OCI-LY1 (cell line): ENCODE measurements at regions not wholly inside any gene's neighbourhood (a gene's known extent, or its start where the extent isn't known, plus 50 kb on each side); places are given as distances from the start of the nearest gene placed in this dataset.
"Not testable (repeated sequence)": the region's sequence is repeated elsewhere in the genome, so short reads cannot be mapped to it uniquely, and the experiment has no call there.

Experiments
- H2AFZ ChIP-seq: fragments of 200-600 bp; sonication (generic), shearing (Covaris generic); 2 replicates; pipeline ENCODE4 v1.6.0; 2014; ENCODE audit warnings: antibody characterized with exemption, mild to moderate bottlenecking, low read length
- H3F3A ChIP-seq: fragments of 200-600 bp; sonication (generic), shearing (Covaris generic); 2 replicates; pipeline ENCODE4 v1.6.0; 2014; ENCODE audit warnings: mild to moderate bottlenecking, antibody characterized with exemption, low read length, moderate library complexity; ENCODE audit not compliant: insufficient read depth
- H3K27ac ChIP-seq: fragments of 200-600 bp; sonication (generic); 2 replicates; pipeline ENCODE4 v1.5.1; 2014; ENCODE audit warnings: low read length, mixed run types, mild to moderate bottlenecking, low read depth; ENCODE audit not compliant: poor library complexity, severe bottlenecking
- H3K27me3 ChIP-seq: fragments of 200-600 bp; sonication (generic); 2 replicates; pipeline ENCODE4 v1.6.0; 2014; ENCODE audit warnings: antibody characterized with exemption, mild to moderate bottlenecking, low read length, moderate library complexity; ENCODE audit not compliant: insufficient read depth
- H3K36me3 ChIP-seq: fragments of 200-600 bp; sonication (generic); 2 replicates; pipeline ENCODE4 v1.6.1; 2014; ENCODE audit warnings: mild to moderate bottlenecking, antibody characterized with exemption, low read length, moderate library complexity, mixed read lengths; ENCODE audit not compliant: insufficient read depth
- H3K4me1 ChIP-seq: fragments of 200-600 bp; sonication (generic); 2 replicates; pipeline ENCODE4 v1.5.1; 2014; ENCODE audit warnings: mild to moderate bottlenecking, low read length, moderate library complexity; ENCODE audit not compliant: insufficient read depth, severe bottlenecking
- H3K4me2 ChIP-seq: fragments of 200-600 bp; sonication (generic), shearing (Covaris generic); 2 replicates; pipeline ENCODE4 v1.6.1; 2014; ENCODE audit warnings: low read length
- H3K4me3 ChIP-seq: fragments of 200-600 bp; sonication (generic); 2 replicates; pipeline ENCODE4 v1.5.1; 2014; ENCODE audit warnings: low read length, low read depth, mild to moderate bottlenecking, mixed read lengths; ENCODE audit not compliant: poor library complexity, severe bottlenecking
- H3K79me2 ChIP-seq: fragments of 200-600 bp; shearing (Covaris generic); 2 replicates; pipeline ENCODE4 v1.6.1; 2016; ENCODE audit warnings: mixed run types, low read length, mixed read lengths; ENCODE audit not compliant: insufficient read depth
- H3K9ac ChIP-seq: fragments of 200-600 bp; sonication (generic), shearing (Covaris generic); 2 replicates; pipeline ENCODE4 v1.6.1; 2014; ENCODE audit warnings: mild to moderate bottlenecking, low read length, mixed read lengths
- H3K9me2 ChIP-seq: fragments of 200-600 bp; sonication (generic), shearing (Covaris generic); 2 replicates; pipeline ENCODE4 v1.6.1; 2014; ENCODE audit warnings: low read depth, mild to moderate bottlenecking, low read length, mixed read lengths
- H3K9me3 ChIP-seq: fragments of 200-600 bp; shearing (Covaris generic); 2 replicates; pipeline ENCODE4 v1.6.1; 2014; ENCODE audit warnings: low read length, mixed read lengths
- H4K20me1 ChIP-seq: fragments of 200-600 bp; sonication (generic), shearing (Covaris generic); 2 replicates; pipeline ENCODE4 v1.6.0; 2016; ENCODE audit warnings: mild to moderate bottlenecking, low read length; ENCODE audit not compliant: insufficient read depth
- CTCF ChIP-seq: fragments of 200-600 bp; sonication (generic), shearing (Covaris generic); IDR thresholded peaks from 2 replicates; pipeline ENCODE4 v1.5.1; 2017; ENCODE audit warnings: mild to moderate bottlenecking, antibody characterized with exemption, low read length, moderate library complexity, mixed read lengths
- EZH2 ChIP-seq: fragments of 200-600 bp; sonication (generic), shearing (Covaris generic); IDR thresholded peaks from 2 replicates; pipeline ENCODE4 v1.8.0; 2017; ENCODE audit warnings: borderline replicate concordance, mixed run types, mild to moderate bottlenecking, antibody characterized with exemption, low read length, moderate library complexity, mixed read lengths

DNA sequence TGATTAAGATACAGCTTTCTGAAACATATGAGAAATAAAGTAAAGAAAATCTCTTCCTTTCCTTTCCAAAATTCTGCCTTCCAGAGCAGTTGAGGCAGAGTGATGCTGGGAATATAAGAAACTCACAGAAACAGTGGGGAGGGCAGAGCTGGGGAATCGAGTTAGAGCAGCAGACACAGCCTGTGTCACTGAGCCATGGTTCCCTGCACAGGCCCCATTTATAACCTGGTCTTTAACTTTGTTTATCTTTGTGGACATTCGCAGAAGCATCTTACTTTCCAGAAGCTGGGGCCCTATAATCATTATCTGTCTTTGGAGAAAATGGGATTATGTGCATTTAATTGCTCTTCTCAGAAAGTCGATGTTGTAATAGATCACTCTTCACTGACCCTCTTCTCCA lies 349.1 kb downstream of the SETD4 start:
- H3K4me1 ChIP-seq = no peaks in the 10 kb centered on the region
- no peak overlapping the region for H3K27ac ChIP-seq
- H3K27me3 ChIP-seq = no peaks in the 10 kb centered on the region
- H3K4me3 ChIP-seq = no peak overlapping the region
- TF ChIP-seq EZH2 (no peak), CTCF (no peak)
- no peak overlapping the region for H3K9ac ChIP-seq
- H4K20me1 ChIP-seq = no peaks in the 10 kb centered on the region
- H3F3A ChIP-seq = no peaks in the 10 kb centered on the region
- no peak overlapping the region for H3K4me2 ChIP-seq
- H3K79me2 ChIP-seq = no peaks in the 10 kb centered on the region
- H2AFZ ChIP-seq = no peak overlapping the region
- H3K9me2 ChIP-seq = no peaks in the 10 kb centered on the region
- H3K9me3 ChIP-seq = no peaks in the 10 kb centered on the region
- H3K36me3 ChIP-seq = no peaks in the 10 kb centered on the region

DNA sequence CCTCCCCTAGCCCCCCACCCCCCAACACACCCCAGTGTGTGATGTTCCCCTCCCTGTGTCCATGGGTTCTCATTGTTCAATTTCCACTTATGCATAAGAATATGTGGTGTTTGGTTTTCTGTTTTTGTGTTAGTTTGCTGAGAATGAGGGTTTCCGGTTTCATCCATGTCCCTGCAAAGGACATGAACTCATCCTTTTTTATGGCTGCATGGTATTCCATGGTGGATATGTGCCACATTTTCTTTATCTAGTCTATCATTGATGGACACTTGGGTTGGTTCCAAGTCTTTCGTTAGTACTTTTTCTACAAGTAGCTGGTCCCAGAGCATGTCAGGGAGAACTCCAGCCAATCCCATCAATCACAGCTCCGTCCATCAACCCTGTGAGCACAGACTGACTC lies 350.3 kb downstream of the SETD4 start:
- not testable (repeated sequence) for H3K36me3 ChIP-seq, H3F3A ChIP-seq, H3K4me3 ChIP-seq, H3K4me2 ChIP-seq, H2AFZ ChIP-seq, H3K79me2 ChIP-seq, H4K20me1 ChIP-seq, H3K4me1 ChIP-seq, H3K27me3 ChIP-seq, H3K27ac ChIP-seq, H3K9ac ChIP-seq, H3K9me3 ChIP-seq, H3K9me2 ChIP-seq

GRCh38 chr21:35705888-35706287 lies 354.4 kb downstream of the SETD4 start:
- H3K9me2 ChIP-seq = no peaks in the 10 kb centered on the region
- H3K27me3 ChIP-seq = peaks cover 6% of the 10 kb centered on the region; the same call in 1 of the 2 replicates
- H4K20me1 ChIP-seq = no peaks in the 10 kb centered on the region
- H3K36me3 ChIP-seq = no peaks in the 10 kb centered on the region
- H3K4me1 ChIP-seq = no peaks in the 10 kb centered on the region
- H3K27ac ChIP-seq = no peak overlapping the region
- no peaks in the 10 kb centered on the region for H3F3A ChIP-seq
- no peak overlapping the region for H3K9ac ChIP-seq
- no peaks in the 10 kb centered on the region for H3K79me2 ChIP-seq
- TF ChIP-seq CTCF (no peak), EZH2 (no peak)
- H3K4me2 ChIP-seq = no peak overlapping the region
- no peak overlapping the region for H2AFZ ChIP-seq
- H3K9me3 ChIP-seq = no peaks in the 10 kb centered on the region
- no peak overlapping the region for H3K4me3 ChIP-seq

- TF ChIP-seq CTCF = no peak
- no peak for TF ChIP-seq EZH2
- H3K4me1 ChIP-seq = no peaks in the 10 kb centered on the region
- H3K9me3 ChIP-seq = no peaks in the 10 kb centered on the region
- no peak overlapping the region for H3K9ac ChIP-seq
- no peaks in the 10 kb centered on the region for H3K36me3 ChIP-seq
- no peak overlapping the region for H3K4me3 ChIP-seq
- H3K27ac ChIP-seq = no peak overlapping the region
- H4K20me1 ChIP-seq = no peaks in the 10 kb centered on the region
- no peaks in the 10 kb centered on the region for H3K79me2 ChIP-seq
- H3F3A ChIP-seq = no peaks in the 10 kb centered on the region
- no peak overlapping the region for H3K4me2 ChIP-seq
- peaks cover 7% of the 10 kb centered on the region; the same call in 1 of the 2 replicates for H3K27me3 ChIP-seq
- H3K9me2 ChIP-seq = no peaks in the 10 kb centered on the region
- H2AFZ ChIP-seq = no peak overlapping the region
Observed at GRCh38 chr21:35705237-35705887, 355.0 kb downstream of the SETD4 start.
